ENCODE measurements at regions not wholly inside any gene's neighbourhood (a gene's known extent, or its start where the extent isn't known, plus 50 kb on each side); places are given as distances from the start of the nearest gene placed in this dataset.

DNA sequence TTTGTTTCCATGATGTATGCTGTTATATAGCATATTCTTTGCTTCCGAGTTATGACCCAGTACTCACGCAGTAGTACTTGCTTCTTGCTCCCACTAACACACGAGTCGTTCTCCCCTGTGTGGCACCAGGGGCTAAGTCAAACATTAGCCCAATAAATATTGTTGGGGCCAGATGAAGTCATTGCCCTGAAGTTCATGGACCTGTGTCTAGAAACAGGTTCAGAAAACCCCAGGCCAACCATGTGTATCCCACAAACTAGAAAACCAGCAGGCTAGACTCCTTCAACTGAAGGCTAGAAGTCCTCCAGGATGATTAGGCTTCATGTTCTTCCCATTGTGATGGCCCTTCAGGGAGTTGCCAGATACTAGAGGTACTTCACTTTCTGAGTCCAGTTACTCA lies 198.2 kb upstream of the RBM19 start:
- no peak for TF ChIP-seq POLR2AphosphoS5 (IDR thresholded peaks at IDR 0.05; ENCODE audit: borderline replicate concordance, low read depth, low read length)
- TF ChIP-seq EZH2 (IDR thresholded peaks at IDR 0.05), result no peak

Measured in SK-N-MC (cell line).